PC-9 (cell line): ENCODE measurements at regions not wholly inside any gene's neighbourhood (a gene's known extent, or its start where the extent isn't known, plus 50 kb on each side); places are given as distances from the start of the nearest gene placed in this dataset.

Experiments
- EZH2 ChIP-seq: fragments of 200-600 bp; sonication (generic); IDR thresholded peaks from 2 replicates; pipeline ENCODE4 v1.8.0; 2017; ENCODE audit warnings: antibody characterized with exemption, low read depth
- TF ChIP-seq, protein P1 (sequence below): fragments of 200-600 bp; sonication (generic); conservative IDR thresholded peaks from 2 replicates; pipeline ENCODE4 v1.6.1; 2017; ENCODE audit warnings: mixed run types, antibody characterized with exemption, mild to moderate bottlenecking, moderate library complexity

DNA sequence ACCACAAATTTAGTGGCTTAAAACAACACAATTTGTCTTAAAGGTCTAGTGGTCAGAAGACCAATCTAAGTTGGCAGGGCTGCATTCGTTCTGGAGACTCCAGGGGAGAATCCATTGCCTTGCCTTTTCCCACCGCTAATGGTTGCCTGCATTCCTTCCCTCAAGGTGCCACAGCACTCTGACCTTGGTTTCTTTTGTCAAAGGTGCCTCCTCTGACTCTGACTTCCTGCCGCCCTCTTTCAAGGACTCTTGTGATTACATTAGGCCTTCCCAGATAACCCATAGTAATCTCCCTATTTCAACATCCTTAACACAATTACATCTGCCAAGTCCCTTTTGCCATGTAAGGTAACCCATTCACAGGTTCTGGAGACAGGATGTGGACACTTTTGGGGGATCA is 145.3 kb downstream of the S1PR1 start:
- TF ChIP-seq, protein P1, sequence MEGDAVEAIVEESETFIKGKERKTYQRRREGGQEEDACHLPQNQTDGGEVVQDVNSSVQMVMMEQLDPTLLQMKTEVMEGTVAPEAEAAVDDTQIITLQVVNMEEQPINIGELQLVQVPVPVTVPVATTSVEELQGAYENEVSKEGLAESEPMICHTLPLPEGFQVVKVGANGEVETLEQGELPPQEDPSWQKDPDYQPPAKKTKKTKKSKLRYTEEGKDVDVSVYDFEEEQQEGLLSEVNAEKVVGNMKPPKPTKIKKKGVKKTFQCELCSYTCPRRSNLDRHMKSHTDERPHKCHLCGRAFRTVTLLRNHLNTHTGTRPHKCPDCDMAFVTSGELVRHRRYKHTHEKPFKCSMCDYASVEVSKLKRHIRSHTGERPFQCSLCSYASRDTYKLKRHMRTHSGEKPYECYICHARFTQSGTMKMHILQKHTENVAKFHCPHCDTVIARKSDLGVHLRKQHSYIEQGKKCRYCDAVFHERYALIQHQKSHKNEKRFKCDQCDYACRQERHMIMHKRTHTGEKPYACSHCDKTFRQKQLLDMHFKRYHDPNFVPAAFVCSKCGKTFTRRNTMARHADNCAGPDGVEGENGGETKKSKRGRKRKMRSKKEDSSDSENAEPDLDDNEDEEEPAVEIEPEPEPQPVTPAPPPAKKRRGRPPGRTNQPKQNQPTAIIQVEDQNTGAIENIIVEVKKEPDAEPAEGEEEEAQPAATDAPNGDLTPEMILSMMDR, result no peak
- no peak for TF ChIP-seq EZH2
